GM12878 (cell line): ENCODE measurements at regions not wholly inside any gene's neighbourhood (a gene's known extent, or its start where the extent isn't known, plus 50 kb on each side); places are given as distances from the start of the nearest gene placed in this dataset.

Experiments
- ATAC-seq: fragments of 200-7000 bp; cut with Tn5 transposase; 3 replicates; pipeline ENCODE4 v1.9.1; 2020; ENCODE audit warnings: mild to moderate bottlenecking, moderate library complexity
- BruUV-seq: library from RNA; stranded (reverse); fragments of 400-500 nt; replicated peaks from 2 replicates; lab custom pipeline; 2021; lab: Mats Ljungman, UMichigan
- CTCF ChIA-PET: fragments of 300-600 bp; sonication (Branson Sonifier 250); formaldehyde crosslinking; extraction: SDS; loops from one replicate; lab custom pipeline; 2021; ENCODE audit warnings: inconsistent platforms; lab: Yijun Ruan, JAX
- POLR2A ChIA-PET: fragments of 350-600 bp; formaldehyde crosslinking; extraction: SDS; loops from one replicate; lab custom pipeline; 2021; ENCODE audit warnings: inconsistent platforms; lab: Charles Lee
- RAD21 ChIA-PET: fragments of 300-600 bp; sonication (Branson Sonifier 250); formaldehyde crosslinking; loops from one replicate; lab custom pipeline; 2023; ENCODE audit warnings: antibody characterized with exemption; ENCODE audit not compliant: unreplicated experiment; lab: Charles Lee
- SMC1A ChIA-PET: fragments of 300-600 bp; sonication (Branson Sonifier 250); formaldehyde crosslinking; loops from one replicate; lab custom pipeline; 2023; ENCODE audit not compliant: unreplicated experiment, uncharacterized antibody; lab: Charles Lee
- DNase-seq: peaks from one replicate; pipeline ENCODE4 v3.0.0-alpha.2; 2011; ENCODE audit warnings: low read depth, low spot score
- FAIRE-seq: peaks from 3 replicates; lab custom pipeline; 2011; peaks lifted over from hg19 to GRCh38; lab: Jason Lieb, UNC
- H2AFZ ChIP-seq: 2 replicates; pipeline ENCODE4 v1.6.0; 2011; ENCODE audit warnings: low read depth, low read length, control low read depth; ENCODE audit not compliant: control insufficient read depth
- H3K27ac ChIP-seq: 2 replicates; pipeline ENCODE4 v1.5.1; 2011; ENCODE audit warnings: control low read depth; ENCODE audit not compliant: control insufficient read depth, insufficient read depth
- H3K27me3 ChIP-seq, 2 experiments: replicated peaks in 1 of 2; 2 replicates each; pipeline versions ENCODE4 v1.6.0 to v1.6.1; 2011; ENCODE audit warnings: low read length in 1 of 2; ENCODE audit not compliant: control insufficient read depth in 2 of 2, insufficient read depth in 2 of 2
- H3K36me3 ChIP-seq, 2 experiments: 2 replicates each; pipeline ENCODE4 v1.5.1; 2011; ENCODE audit warnings: low read length in 1 of 2; ENCODE audit not compliant: control insufficient read depth in 2 of 2, insufficient read depth in 2 of 2
- H3K4me1 ChIP-seq: 2 replicates; pipeline ENCODE4 v1.6.1; 2011; ENCODE audit warnings: mild to moderate bottlenecking, low read length, moderate library complexity, mixed read lengths; ENCODE audit not compliant: control insufficient read depth, insufficient read depth
- H3K4me2 ChIP-seq: 2 replicates; pipeline ENCODE4 v1.6.0; 2011; ENCODE audit warnings: control low read depth; ENCODE audit not compliant: control insufficient read depth, insufficient read depth
- H3K4me3 ChIP-seq: fragments of 200-600 bp; sonication (generic); 2 replicates; pipeline ENCODE4 v1.5.1; 2016
- H3K79me2 ChIP-seq: 2 replicates; pipeline ENCODE4 v1.6.0; 2011; ENCODE audit warnings: low read length; ENCODE audit not compliant: control insufficient read depth, insufficient read depth
- H3K9ac ChIP-seq: 2 replicates; pipeline ENCODE4 v1.8.0; 2011; ENCODE audit warnings: low read length, control low read depth, mixed read lengths; ENCODE audit not compliant: control insufficient read depth, insufficient read depth
- H3K9me3 ChIP-seq: replicated peaks from 3 replicates; pipeline ENCODE4 v1.5.1; 2011; ENCODE audit warnings: mild to moderate bottlenecking, low read length; ENCODE audit not compliant: control insufficient read depth, insufficient read depth
- H4K20me1 ChIP-seq: 2 replicates; pipeline ENCODE4 v1.6.0; 2011; ENCODE audit not compliant: control insufficient read depth, insufficient read depth
- CBFB ChIP-seq: IDR thresholded peaks from 2 replicates; pipeline ENCODE4 v1.6.1; 2016; ENCODE audit warnings: antibody characterized with exemption, low read depth
- ESRRA ChIP-seq: IDR thresholded peaks from 2 replicates; pipeline ENCODE4 v1.6.1; 2012; ENCODE audit warnings: mild to moderate bottlenecking, low read length, improper control_type of control experiment
- EZH2 ChIP-seq: IDR thresholded peaks from 2 replicates; pipeline ENCODE4 v1.6.1; 2012; ENCODE audit warnings: low read depth, mild to moderate bottlenecking, control low read depth, inconsistent platforms, low read length, borderline replicate concordance; ENCODE audit not compliant: control insufficient read depth
- NR2C1 ChIP-seq: fragments of 450-650 bp; IDR thresholded peaks from 2 replicates; pipeline ENCODE4 v1.6.1; 2017; ENCODE audit warnings: antibody characterized with exemption, mild to moderate bottlenecking, moderate library complexity
- NR2C2 ChIP-seq: IDR thresholded peaks from 2 replicates; pipeline ENCODE4 v1.6.1; 2011; ENCODE audit warnings: borderline replicate concordance, low read depth; ENCODE audit not compliant: control insufficient read depth, insufficient read length
- PAX8 ChIP-seq: fragments of 450-650 bp; IDR thresholded peaks from 2 replicates; pipeline ENCODE4 v1.6.1; 2017; ENCODE audit warnings: mild to moderate bottlenecking, moderate library complexity
- SREBF1 ChIP-seq: IDR thresholded peaks from 2 replicates; pipeline ENCODE4 v1.6.1; 2012; ENCODE audit warnings: mild to moderate bottlenecking, low read length
- SREBF2 ChIP-seq: IDR thresholded peaks from 2 replicates; pipeline ENCODE4 v1.6.1; 2012; ENCODE audit warnings: mild to moderate bottlenecking, low read length
- SUPT20H ChIP-seq: IDR thresholded peaks from 2 replicates; pipeline ENCODE4 v1.6.1; 2011; ENCODE audit warnings: low read depth, mild to moderate bottlenecking, low read length, moderate library complexity, borderline replicate concordance; ENCODE audit not compliant: control insufficient read depth
- SUZ12 ChIP-seq: fragments of 200-600 bp; sonication (generic); IDR thresholded peaks from one replicate; pipeline ENCODE4 v1.6.1; 2018; ENCODE audit warnings: antibody characterized with exemption, mild to moderate bottlenecking; ENCODE audit not compliant: unreplicated experiment
- ZNF384 ChIP-seq: IDR thresholded peaks from 2 replicates; pipeline ENCODE4 v1.6.1; 2012; ENCODE audit warnings: low read depth, mild to moderate bottlenecking, low read length, improper control_type of control experiment, borderline replicate concordance
- WGBS: methylation state at CpG from one replicate; pipeline ENCODE4 v1.1.6; 2016; ENCODE audit warnings: low lambda C conversion rate; ENCODE audit not compliant: insufficient replicate concordance, insufficient coverage; ENCODE audit errors: missing lambda C conversion rate; 5-methylcytosine and 5-hydroxymethylcytosine counted together
- in situ Hi-C: fragments of 300-500 bp; cut with MboI; formaldehyde crosslinking; loops from 9 replicates; pipeline ENCODE4 v1.14.3; 2018; ENCODE audit warnings: mixed read lengths
- intact Hi-C: fragments of 100-400 bp; cut with micrococcal nuclease; formaldehyde crosslinking; loops from one replicate; pipeline ENCODE4 v1.14.2; 2022; ENCODE audit not compliant: unreplicated experiment
- TF ChIP-seq, protein P1 (sequence below): fragments of 450-650 bp; formaldehyde crosslinking; IDR thresholded peaks from 2 replicates; pipeline ENCODE4 v1.4.0; 2020; ENCODE audit warnings: mild to moderate bottlenecking, moderate library complexity

DNA sequence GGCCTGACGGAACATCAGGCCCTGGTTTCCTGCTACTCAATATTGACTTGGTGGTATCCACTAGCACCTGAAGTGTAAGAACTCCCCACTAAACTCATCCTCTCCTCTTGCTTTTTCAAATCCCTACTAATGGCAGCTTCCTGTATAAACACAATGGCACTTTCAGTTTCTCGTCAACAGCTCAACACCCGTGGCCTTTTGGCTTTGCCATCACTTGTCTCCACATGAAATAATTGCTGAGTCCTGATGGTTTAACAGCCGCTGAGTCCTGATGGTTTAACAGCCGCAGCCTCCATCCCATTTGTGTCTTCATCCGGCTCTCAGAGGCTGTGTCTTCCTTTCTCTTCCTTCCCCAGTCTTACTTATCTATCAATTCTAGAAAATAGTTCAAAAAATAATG lies 261.4 kb upstream of the PITRM1 start (continued):
- TF ChIP-seq EZH2, result no peak
- TF ChIP-seq SUPT20H, result no peak

DNA sequence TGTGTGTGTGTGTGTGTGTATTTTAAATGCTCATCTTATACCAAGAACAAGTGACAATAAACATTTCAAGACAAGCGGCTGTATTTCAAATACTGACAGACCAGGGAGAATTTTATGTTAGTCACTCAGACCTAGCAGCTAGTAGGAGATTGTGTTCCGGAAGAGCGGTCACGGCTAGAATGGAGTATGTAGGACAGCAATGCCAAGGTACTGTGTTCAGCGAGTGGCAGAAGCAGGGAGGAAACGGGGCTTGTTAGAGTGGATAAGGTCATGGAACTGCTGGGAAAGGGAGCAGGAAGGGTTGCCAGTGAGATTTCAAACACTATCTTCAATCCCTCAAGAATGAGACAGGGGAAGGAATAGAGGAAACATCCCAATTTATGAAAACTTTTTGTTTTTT lies 260.5 kb upstream of the PITRM1 start:
- H3K79me2 ChIP-seq, result no peaks in the 10 kb centered on the region
- ChIA-PET POLR2A (no interaction called here), RAD21 (no interaction called here), CTCF (no interaction called here), SMC1A (no interaction called here)
- ATAC-seq (no peak), DNase-seq (no peak), FAIRE-seq (no peak)
- no peak overlapping the region for H2AFZ ChIP-seq
- no peaks in the 10 kb centered on the region for H4K20me1 ChIP-seq
- BruUV-seq, result no TSS peak
- in situ Hi-C loops, result no loop called here
- no peaks in the 10 kb centered on the region for H3K27me3 ChIP-seq
- no peak overlapping the region for H3K4me2 ChIP-seq
- no peak overlapping the region for H3K4me3 ChIP-seq
- no peak overlapping the region for H3K27ac ChIP-seq
- no peak for TF ChIP-seq PAX8
- H3K9me3 ChIP-seq, result no peaks in the 10 kb centered on the region; the same call in 2 of the 3 replicates
- 66% methylated on average over 6 of the region's 6 CpGs for WGBS
- H3K9ac ChIP-seq, result no peak overlapping the region
- no peaks in the 10 kb centered on the region for H3K4me1 ChIP-seq
- intact Hi-C loops, result no loop called here
- H3K36me3 ChIP-seq, result no peaks in the 10 kb centered on the region

DNA sequence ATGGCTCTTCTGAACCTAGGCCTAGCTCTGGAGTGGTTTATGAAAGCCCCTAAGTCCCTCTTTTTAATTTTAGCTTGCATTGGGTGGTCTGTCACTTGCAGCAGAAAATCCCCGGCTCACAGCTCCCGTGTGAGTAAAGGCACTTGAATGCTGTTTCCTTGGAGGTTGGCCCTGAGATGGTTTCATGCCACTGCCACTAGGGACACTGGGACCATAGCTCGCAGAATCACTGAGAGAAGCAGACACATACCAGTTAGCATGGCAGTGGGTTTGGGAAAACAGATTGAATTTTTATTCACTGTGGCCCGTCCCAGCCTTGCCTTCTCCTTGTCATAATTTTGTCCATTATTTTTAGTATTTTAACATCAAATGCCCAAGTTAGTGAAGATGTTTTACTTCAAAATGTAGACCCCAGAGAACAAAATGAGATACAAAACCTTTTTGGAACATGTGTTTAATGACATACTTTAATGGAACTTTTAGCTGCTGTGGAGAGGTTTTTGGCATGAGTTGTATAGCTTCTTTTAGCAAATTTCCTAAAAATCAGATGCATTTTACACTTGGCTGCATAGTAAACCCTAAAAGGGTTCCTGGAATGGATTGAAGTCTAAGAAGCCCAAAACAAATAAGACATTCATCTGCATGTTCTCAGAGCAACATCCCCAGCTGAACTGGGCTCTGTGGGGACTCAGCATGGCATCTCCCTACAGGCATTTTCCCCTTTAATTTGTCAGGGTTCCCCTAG lies 259.7 kb upstream of the PITRM1 start:
- no TSS peak for BruUV-seq
- ChIA-PET CTCF (no interaction called here), RAD21 (no interaction called here), SMC1A (no interaction called here), POLR2A (no interaction called here)
- FAIRE-seq (no peak), DNase-seq (no peak), ATAC-seq (no peak)
- no peak overlapping the region for H2AFZ ChIP-seq
- H3K9ac ChIP-seq, result no peak overlapping the region
- no peaks in the 10 kb centered on the region for H3K4me1 ChIP-seq
- H3K36me3 ChIP-seq, result no peaks in the 10 kb centered on the region
- H3K4me2 ChIP-seq, result no peak overlapping the region
- no peak overlapping the region for H3K27ac ChIP-seq
- intact Hi-C loops (no loop called here), in situ Hi-C loops (no loop called here)
- H3K79me2 ChIP-seq, result no peaks in the 10 kb centered on the region
- WGBS, result 27% methylated on average over 4 of the region's 4 CpGs
- H3K9me3 ChIP-seq, result no peaks in the 10 kb centered on the region; the same call in 2 of the 3 replicates
- H3K27me3 ChIP-seq, result no peaks in the 10 kb centered on the region
- H4K20me1 ChIP-seq, result no peaks in the 10 kb centered on the region
- no peak overlapping the region for H3K4me3 ChIP-seq
- TF ChIP-seq ZNF384 (no peak), ESRRA (no peak), SREBF2 (no peak), SREBF1 (no peak), NR2C2 (no peak), NR2C1 (no peak), SUPT20H (no peak), CBFB (no peak), SUZ12 (no peak)
- TF ChIP-seq, protein P1, sequence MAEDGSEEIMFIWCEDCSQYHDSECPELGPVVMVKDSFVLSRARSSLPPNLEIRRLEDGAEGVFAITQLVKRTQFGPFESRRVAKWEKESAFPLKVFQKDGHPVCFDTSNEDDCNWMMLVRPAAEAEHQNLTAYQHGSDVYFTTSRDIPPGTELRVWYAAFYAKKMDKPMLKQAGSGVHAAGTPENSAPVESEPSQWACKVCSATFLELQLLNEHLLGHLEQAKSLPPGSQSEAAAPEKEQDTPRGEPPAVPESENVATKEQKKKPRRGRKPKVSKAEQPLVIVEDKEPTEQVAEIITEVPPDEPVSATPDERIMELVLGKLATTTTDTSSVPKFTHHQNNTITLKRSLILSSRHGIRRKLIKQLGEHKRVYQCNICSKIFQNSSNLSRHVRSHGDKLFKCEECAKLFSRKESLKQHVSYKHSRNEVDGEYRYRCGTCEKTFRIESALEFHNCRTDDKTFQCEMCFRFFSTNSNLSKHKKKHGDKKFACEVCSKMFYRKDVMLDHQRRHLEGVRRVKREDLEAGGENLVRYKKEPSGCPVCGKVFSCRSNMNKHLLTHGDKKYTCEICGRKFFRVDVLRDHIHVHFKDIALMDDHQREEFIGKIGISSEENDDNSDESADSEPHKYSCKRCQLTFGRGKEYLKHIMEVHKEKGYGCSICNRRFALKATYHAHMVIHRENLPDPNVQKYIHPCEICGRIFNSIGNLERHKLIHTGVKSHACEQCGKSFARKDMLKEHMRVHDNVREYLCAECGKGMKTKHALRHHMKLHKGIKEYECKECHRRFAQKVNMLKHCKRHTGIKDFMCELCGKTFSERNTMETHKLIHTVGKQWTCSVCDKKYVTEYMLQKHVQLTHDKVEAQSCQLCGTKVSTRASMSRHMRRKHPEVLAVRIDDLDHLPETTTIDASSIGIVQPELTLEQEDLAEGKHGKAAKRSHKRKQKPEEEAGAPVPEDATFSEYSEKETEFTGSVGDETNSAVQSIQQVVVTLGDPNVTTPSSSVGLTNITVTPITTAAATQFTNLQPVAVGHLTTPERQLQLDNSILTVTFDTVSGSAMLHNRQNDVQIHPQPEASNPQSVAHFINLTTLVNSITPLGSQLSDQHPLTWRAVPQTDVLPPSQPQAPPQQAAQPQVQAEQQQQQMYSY (CRISPR knock-in tag), result no peak
